ENCODE measurements at regions not wholly inside any gene's neighbourhood (a gene's known extent, or its start where the extent isn't known, plus 50 kb on each side); places are given as distances from the start of the nearest gene placed in this dataset.

- DNase-seq: no peak
These were observed 126.2 kb upstream of the UGT8 start for GRCh38 chr4:114472269-114473032.

GRCh38 chr4:114474188-114474800 is 124.3 kb upstream of the UGT8 start:
- DNase-seq: no peak

- no peak for DNase-seq
These were observed 122.3 kb upstream of the UGT8 start for GRCh38 chr4:114476310-114476709.

- no peak for DNase-seq
These were observed 119.0 kb upstream of the UGT8 start for GRCh38 chr4:114479595-114479994.

- no peak for DNase-seq
These were observed 116.8 kb upstream of the UGT8 start for GRCh38 chr4:114481856-114482255.

- DNase-seq: no peak
These were observed 111.5 kb upstream of the UGT8 start for GRCh38 chr4:114487101-114487500.

- no peak for DNase-seq
These were observed 110.2 kb upstream of the UGT8 start for GRCh38 chr4:114488301-114488982.

- no peak for DNase-seq
These were observed 104.3 kb upstream of the UGT8 start for GRCh38 chr4:114494246-114494803.

GRCh38 chr4:114495471-114495928 is 103.1 kb upstream of the UGT8 start:
- DNase-seq: no peak

- no peak for DNase-seq
These were observed 101.5 kb upstream of the UGT8 start for GRCh38 chr4:114497116-114497515.

GRCh38 chr4:114509340-114509739 is 89.3 kb upstream of the UGT8 start:
- no peak for DNase-seq

GRCh38 chr4:114512595-114513295 is 85.9 kb upstream of the UGT8 start:
- DNase-seq: no peak

GRCh38 chr4:114519368-114519767 is 79.2 kb upstream of the UGT8 start:
- DNase-seq: no peak

GRCh38 chr4:114527170-114527569 is 71.4 kb upstream of the UGT8 start:
- no peak for DNase-seq

GRCh38 chr4:114527637-114528036 is 71.0 kb upstream of the UGT8 start:
- DNase-seq: no peak

- no peak for DNase-seq
These were observed 62.9 kb upstream of the UGT8 start for GRCh38 chr4:114535725-114536124.

- no peak for DNase-seq
These were observed 61.3 kb upstream of the UGT8 start for GRCh38 chr4:114537352-114537751.

- DNase-seq: no peak
These were observed 60.5 kb upstream of the UGT8 start for GRCh38 chr4:114538012-114538617.

GRCh38 chr4:114539985-114540384 is 58.6 kb upstream of the UGT8 start:
- DNase-seq: no peak

- DNase-seq: no peak
These were observed 51.1 kb upstream of the UGT8 start for GRCh38 chr4:114547340-114548134.
